NCI-H1436 (cell line): ENCODE measurements at regions not wholly inside any gene's neighbourhood (a gene's known extent, or its start where the extent isn't known, plus 50 kb on each side); places are given as distances from the start of the nearest gene placed in this dataset.

Source experiments
- DNase-seq: peaks from one replicate; lab custom pipeline; 2025; lab: John Stamatoyannopoulos, UW

DNA sequence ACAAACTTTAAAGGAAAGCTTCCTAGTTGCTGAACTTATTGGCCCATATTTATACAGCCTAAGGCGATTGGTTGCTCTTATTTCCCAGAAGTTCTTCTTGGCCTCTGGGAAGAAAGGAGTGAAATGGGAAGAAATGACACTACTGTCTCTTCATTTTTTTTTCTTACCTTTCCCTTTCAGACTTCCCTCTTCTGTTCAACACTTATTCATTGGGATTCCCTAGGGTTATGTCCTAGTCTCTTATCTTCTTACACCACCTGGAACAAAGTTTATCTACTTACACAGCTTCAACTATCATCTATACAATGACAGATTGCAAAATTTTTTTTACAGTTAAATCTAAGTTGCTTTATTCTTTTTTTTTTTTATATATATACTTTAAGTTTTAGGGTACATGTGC, 68.0 kb downstream of the SNX12 start:
- DNase-seq: no peak

GRCh38 chrX:70998411-70999027, 67.6 kb upstream of the SLC7A3 start:
- DNase-seq: peak; percentile 2

GRCh38 chrX:70995338-70995737, 64.4 kb upstream of the SLC7A3 start:
- no peak for DNase-seq

GRCh38 chrX:70988425-70988824, 57.5 kb upstream of the SLC7A3 start:
- DNase-seq: no peak
